Neural cell (in vitro differentiated cells): ENCODE measurements at regions not wholly inside any gene's neighbourhood (a gene's known extent, or its start where the extent isn't known, plus 50 kb on each side); places are given as distances from the start of the nearest gene placed in this dataset.

Source experiments
- H2AFZ ChIP-seq: fragments of 200-600, 300-800 bp; sonication (generic), shearing (Covaris generic); 2 replicates; pipeline ENCODE4 v1.6.0; 2014; ENCODE audit warnings: low read depth, mild to moderate bottlenecking, antibody characterized with exemption, low read length, moderate library complexity
- H3F3A ChIP-seq: fragments of 200-600 bp; shearing (Covaris generic); 2 replicates; pipeline ENCODE4 v1.6.1; 2016; ENCODE audit warnings: mild to moderate bottlenecking, moderate library complexity, mixed read lengths, antibody characterized with exemption, low read length; ENCODE audit not compliant: insufficient read depth, poor library complexity, severe bottlenecking
- H3K27ac ChIP-seq: fragments of 200-600, 300-800 bp; sonication (generic), shearing (Covaris generic); 2 replicates; pipeline ENCODE4 v1.5.1; 2014; ENCODE audit warnings: mild to moderate bottlenecking, low read length, moderate library complexity
- H3K27me3 ChIP-seq: fragments of 300-800, 200-600 bp; sonication (generic), shearing (Covaris generic); 2 replicates; pipeline ENCODE4 v1.6.0; 2014; ENCODE audit warnings: mild to moderate bottlenecking, low read depth, low read length, moderate library complexity; ENCODE audit not compliant: insufficient read depth
- H3K36me3 ChIP-seq: fragments of 300-800, 200-600 bp; sonication (generic), shearing (Covaris generic); 2 replicates; pipeline ENCODE4 v1.5.1; 2014; ENCODE audit warnings: mild to moderate bottlenecking, antibody characterized with exemption, low read length, moderate library complexity; ENCODE audit not compliant: insufficient read depth
- H3K4me2 ChIP-seq: fragments of 300-800, 200-600 bp; sonication (generic), shearing (Covaris generic); 2 replicates; pipeline ENCODE4 v1.6.0; 2014; ENCODE audit warnings: mild to moderate bottlenecking, low read length
- H3K4me3 ChIP-seq: fragments of 300-800, 200-600 bp; sonication (generic), shearing (Covaris generic); 2 replicates; pipeline ENCODE4 v1.5.1; 2014; ENCODE audit warnings: mild to moderate bottlenecking, low read length, moderate library complexity
- H3K79me2 ChIP-seq: fragments of 200-600 bp; shearing (Covaris generic); replicated peaks from 2 replicates; pipeline ENCODE4 v1.6.0; 2014; ENCODE audit warnings: mild to moderate bottlenecking, low read length, moderate library complexity; ENCODE audit not compliant: insufficient read depth
- H3K9ac ChIP-seq: fragments of 300-800, 200-600 bp; sonication (generic), shearing (Covaris generic); 2 replicates; pipeline ENCODE4 v1.6.1; 2016; ENCODE audit warnings: mild to moderate bottlenecking, low read length, mixed read lengths
- H3K9me2 ChIP-seq: fragments of 200-600 bp; shearing (Covaris generic); 2 replicates; pipeline ENCODE4 v1.6.1; 2016; ENCODE audit warnings: mild to moderate bottlenecking, low read length, mixed read lengths; ENCODE audit not compliant: insufficient read depth
- H3K9me3 ChIP-seq: fragments of 200-600, 300-800 bp; sonication (generic), shearing (Covaris generic); 2 replicates; pipeline ENCODE4 v1.6.1; 2016; ENCODE audit warnings: mild to moderate bottlenecking, mixed run types, low read length, moderate library complexity, mixed read lengths
- H4K20me1 ChIP-seq: fragments of 200-600 bp; shearing (Covaris generic); 2 replicates; pipeline ENCODE4 v1.6.1; 2016; ENCODE audit warnings: mild to moderate bottlenecking, mixed run types; ENCODE audit not compliant: insufficient read depth
- EP300 ChIP-seq: fragments of 450-650 bp; conservative IDR thresholded peaks from 2 replicates; pipeline ENCODE4 v1.6.1; 2014; ENCODE audit warnings: antibody characterized with exemption, mild to moderate bottlenecking, moderate library complexity; ENCODE audit not compliant: poor library complexity, severe bottlenecking
- EZH2 ChIP-seq: fragments of 200-600, 300-800 bp; shearing (Covaris generic), sonication (generic); IDR thresholded peaks from 2 replicates; pipeline ENCODE4 v1.6.1; 2014; ENCODE audit warnings: antibody characterized with exemption, low read length, borderline replicate concordance, mild to moderate bottlenecking; ENCODE audit not compliant: insufficient read depth, poor library complexity, severe bottlenecking
- MXI1 ChIP-seq: fragments of 450-650 bp; conservative IDR thresholded peaks from 2 replicates; pipeline ENCODE4 v1.6.1; 2014; ENCODE audit warnings: antibody characterized with exemption, mild to moderate bottlenecking; ENCODE audit not compliant: poor library complexity, severe bottlenecking
- POLR2AphosphoS5 ChIP-seq: IDR thresholded peaks from 2 replicates; pipeline ENCODE4 v1.6.1; 2012
- RAD21 ChIP-seq: fragments of 450-650 bp; conservative IDR thresholded peaks from 2 replicates; pipeline ENCODE4 v1.6.1; 2014; ENCODE audit warnings: antibody characterized with exemption, mild to moderate bottlenecking, moderate library complexity
- SMC3 ChIP-seq: fragments of 450-650 bp; conservative IDR thresholded peaks from 2 replicates; pipeline ENCODE4 v1.6.1; 2014; ENCODE audit warnings: antibody characterized with exemption, mild to moderate bottlenecking, moderate library complexity; ENCODE audit not compliant: poor library complexity
- TAF1 ChIP-seq: IDR thresholded peaks from 2 replicates; pipeline ENCODE4 v1.6.1; 2012; ENCODE audit warnings: low read depth
- TF ChIP-seq, protein P1 (sequence below): IDR thresholded peaks from 2 replicates; pipeline ENCODE4 v1.6.1; 2012; ENCODE audit warnings: borderline replicate concordance
- TF ChIP-seq, protein P2 (sequence below): fragments of 450-650 bp; IDR thresholded peaks from 2 replicates; pipeline ENCODE4 v1.5.1; 2014; ENCODE audit warnings: antibody characterized with exemption, mild to moderate bottlenecking, moderate library complexity; ENCODE audit not compliant: poor library complexity, severe bottlenecking

DNA sequence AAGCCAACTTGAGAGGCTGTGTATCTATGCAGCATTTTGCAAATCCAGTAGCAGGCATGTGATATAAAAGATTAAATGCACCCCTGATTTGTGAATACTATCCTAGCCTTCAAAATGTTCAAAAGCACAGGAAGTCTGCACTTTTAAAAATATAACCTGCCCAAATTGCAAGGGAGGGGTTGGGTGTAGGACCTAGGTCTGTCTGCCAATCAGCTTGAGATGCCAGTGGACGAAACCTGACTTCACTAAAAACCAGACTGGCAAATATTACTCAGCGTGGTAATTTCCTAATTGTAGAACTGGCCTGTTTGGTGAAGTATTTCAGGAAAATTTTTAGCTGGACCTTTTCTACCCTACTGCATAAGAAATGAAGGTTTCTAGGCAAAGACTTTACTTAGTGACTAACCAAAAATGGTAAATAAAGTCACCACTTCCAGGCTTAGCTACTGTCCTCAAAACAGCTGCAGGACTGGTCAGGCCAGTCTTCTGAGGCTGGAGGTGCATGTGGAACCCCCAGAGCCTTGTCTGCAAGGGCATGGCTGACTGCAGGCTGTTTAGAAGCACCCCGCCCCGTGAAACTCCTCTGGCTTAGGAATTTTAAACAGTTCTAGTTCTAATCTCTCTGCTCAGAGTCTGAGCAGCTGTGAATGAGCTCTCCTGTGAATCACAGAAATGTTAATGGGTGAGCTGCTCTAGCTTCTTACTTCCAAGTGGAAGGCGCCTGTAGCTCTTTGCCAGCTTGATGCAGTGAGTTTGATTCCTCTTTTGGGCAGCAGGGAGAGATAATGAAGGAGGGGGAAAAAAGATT, 104.4 kb upstream of the ESR1 start:
- no peak overlapping the region for H2AFZ ChIP-seq
- no peaks in the 10 kb centered on the region for H3K27me3 ChIP-seq
- no peaks in the 10 kb centered on the region for H3K9me2 ChIP-seq
- H3F3A ChIP-seq: no peaks in the 10 kb centered on the region
- no peak overlapping the region for H3K27ac ChIP-seq
- TF ChIP-seq EP300 (no peak), SMC3 (no peak), RAD21 (no peak), POLR2AphosphoS5 (no peak), TAF1 (no peak), EZH2 (no peak), MXI1 (no peak)
- TF ChIP-seq, protein P1, sequence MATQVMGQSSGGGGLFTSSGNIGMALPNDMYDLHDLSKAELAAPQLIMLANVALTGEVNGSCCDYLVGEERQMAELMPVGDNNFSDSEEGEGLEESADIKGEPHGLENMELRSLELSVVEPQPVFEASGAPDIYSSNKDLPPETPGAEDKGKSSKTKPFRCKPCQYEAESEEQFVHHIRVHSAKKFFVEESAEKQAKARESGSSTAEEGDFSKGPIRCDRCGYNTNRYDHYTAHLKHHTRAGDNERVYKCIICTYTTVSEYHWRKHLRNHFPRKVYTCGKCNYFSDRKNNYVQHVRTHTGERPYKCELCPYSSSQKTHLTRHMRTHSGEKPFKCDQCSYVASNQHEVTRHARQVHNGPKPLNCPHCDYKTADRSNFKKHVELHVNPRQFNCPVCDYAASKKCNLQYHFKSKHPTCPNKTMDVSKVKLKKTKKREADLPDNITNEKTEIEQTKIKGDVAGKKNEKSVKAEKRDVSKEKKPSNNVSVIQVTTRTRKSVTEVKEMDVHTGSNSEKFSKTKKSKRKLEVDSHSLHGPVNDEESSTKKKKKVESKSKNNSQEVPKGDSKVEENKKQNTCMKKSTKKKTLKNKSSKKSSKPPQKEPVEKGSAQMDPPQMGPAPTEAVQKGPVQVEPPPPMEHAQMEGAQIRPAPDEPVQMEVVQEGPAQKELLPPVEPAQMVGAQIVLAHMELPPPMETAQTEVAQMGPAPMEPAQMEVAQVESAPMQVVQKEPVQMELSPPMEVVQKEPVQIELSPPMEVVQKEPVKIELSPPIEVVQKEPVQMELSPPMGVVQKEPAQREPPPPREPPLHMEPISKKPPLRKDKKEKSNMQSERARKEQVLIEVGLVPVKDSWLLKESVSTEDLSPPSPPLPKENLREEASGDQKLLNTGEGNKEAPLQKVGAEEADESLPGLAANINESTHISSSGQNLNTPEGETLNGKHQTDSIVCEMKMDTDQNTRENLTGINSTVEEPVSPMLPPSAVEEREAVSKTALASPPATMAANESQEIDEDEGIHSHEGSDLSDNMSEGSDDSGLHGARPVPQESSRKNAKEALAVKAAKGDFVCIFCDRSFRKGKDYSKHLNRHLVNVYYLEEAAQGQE: no peak
- TF ChIP-seq, protein P2, sequence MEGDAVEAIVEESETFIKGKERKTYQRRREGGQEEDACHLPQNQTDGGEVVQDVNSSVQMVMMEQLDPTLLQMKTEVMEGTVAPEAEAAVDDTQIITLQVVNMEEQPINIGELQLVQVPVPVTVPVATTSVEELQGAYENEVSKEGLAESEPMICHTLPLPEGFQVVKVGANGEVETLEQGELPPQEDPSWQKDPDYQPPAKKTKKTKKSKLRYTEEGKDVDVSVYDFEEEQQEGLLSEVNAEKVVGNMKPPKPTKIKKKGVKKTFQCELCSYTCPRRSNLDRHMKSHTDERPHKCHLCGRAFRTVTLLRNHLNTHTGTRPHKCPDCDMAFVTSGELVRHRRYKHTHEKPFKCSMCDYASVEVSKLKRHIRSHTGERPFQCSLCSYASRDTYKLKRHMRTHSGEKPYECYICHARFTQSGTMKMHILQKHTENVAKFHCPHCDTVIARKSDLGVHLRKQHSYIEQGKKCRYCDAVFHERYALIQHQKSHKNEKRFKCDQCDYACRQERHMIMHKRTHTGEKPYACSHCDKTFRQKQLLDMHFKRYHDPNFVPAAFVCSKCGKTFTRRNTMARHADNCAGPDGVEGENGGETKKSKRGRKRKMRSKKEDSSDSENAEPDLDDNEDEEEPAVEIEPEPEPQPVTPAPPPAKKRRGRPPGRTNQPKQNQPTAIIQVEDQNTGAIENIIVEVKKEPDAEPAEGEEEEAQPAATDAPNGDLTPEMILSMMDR: no peak
- no peaks in the 10 kb centered on the region for H3K79me2 ChIP-seq
- no peak overlapping the region for H3K4me3 ChIP-seq
- no peak overlapping the region for H3K4me2 ChIP-seq
- H3K9ac ChIP-seq: no peak overlapping the region
- H3K36me3 ChIP-seq: no peaks in the 10 kb centered on the region
- no peaks in the 10 kb centered on the region for H4K20me1 ChIP-seq
- no peaks in the 10 kb centered on the region for H3K9me3 ChIP-seq

DNA sequence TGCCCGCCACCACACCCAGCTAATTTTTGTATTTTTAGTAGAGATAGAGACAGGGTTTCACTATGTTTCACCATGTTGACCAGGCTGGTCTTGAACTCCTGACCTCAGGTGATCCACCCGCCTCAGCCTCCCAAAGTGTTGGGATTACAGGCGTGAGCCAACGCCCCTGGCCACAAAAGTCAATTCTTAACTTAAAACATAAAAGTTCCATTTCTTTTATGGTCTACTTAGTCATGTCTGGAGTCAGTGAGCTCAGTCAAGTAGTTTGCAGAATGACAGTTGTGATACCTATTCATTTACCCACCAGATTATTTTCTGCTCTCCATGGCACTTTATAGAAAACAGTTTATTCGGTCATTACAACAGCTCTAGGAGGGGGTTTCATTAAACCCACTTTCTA, 103.1 kb upstream of the ESR1 start:
- no peak overlapping the region for H3K4me2 ChIP-seq

More for the DNA sequence above, 103.1 kb upstream of the ESR1 start:
- Histone ChIP-seq H3K9ac (no peak overlapping the region), H3K27me3 (no peaks in the 10 kb centered on the region), H3F3A (no peaks in the 10 kb centered on the region), H4K20me1 (no peaks in the 10 kb centered on the region), H2AFZ (no peak overlapping the region), H3K27ac (no peak overlapping the region), H3K36me3 (no peaks in the 10 kb centered on the region), H3K9me2 (no peaks in the 10 kb centered on the region), H3K9me3 (no peaks in the 10 kb centered on the region), H3K79me2 (no peaks in the 10 kb centered on the region), H3K4me3 (no peak overlapping the region)
- no peak for TF ChIP-seq SMC3
- TF ChIP-seq RAD21: no peak
- TF ChIP-seq EP300: no peak
- TF ChIP-seq TAF1: no peak
- no peak for TF ChIP-seq POLR2AphosphoS5
- TF ChIP-seq, protein P2: no peak
